Psoas muscle (tissue), 7 donors: ENCODE measurements at regions not wholly inside any gene's neighbourhood (a gene's known extent, or its start where the extent isn't known, plus 50 kb on each side); places are given as distances from the start of the nearest gene placed in this dataset.

Experiments
- ATAC-seq, 4 donors: fragments of 200-7000 bp; cut with Tn5 transposase; one replicate each; pipeline ENCODE4 v1.9.1; 2020; ENCODE audit warnings: moderate library complexity in 3 of 4, mild to moderate bottlenecking in 2 of 4
- DNase-seq, 2 donors: peaks; one replicate each; pipeline ENCODE4 v3.0.0-alpha.2; 2020
- H3K27ac ChIP-seq: fragments of 200-600 bp; one replicate; pipeline ENCODE4 v1.8.0; 2022
- H3K27me3 ChIP-seq, 3 donors: fragments of 200-600 bp in 1 of 3; one replicate each; pipeline versions ENCODE4 v1.6.1 to v1.8.0; 2013 to 2022; ENCODE audit warnings: low read length in 2 of 3, mild to moderate bottlenecking in 2 of 3, moderate library complexity in 1 of 3; ENCODE audit not compliant: insufficient read depth in 3 of 3
- H3K36me3 ChIP-seq, 2 donors: fragments of 200-600 bp in 1 of 2; one replicate each; pipeline versions ENCODE4 v1.6.1 to v1.8.0; 2013 to 2022; ENCODE audit warnings: low read depth in 1 of 2, mild to moderate bottlenecking in 1 of 2, moderate library complexity in 1 of 2; ENCODE audit not compliant: insufficient read depth in 1 of 2
- H3K4me1 ChIP-seq: fragments of 200-600 bp; one replicate; pipeline ENCODE4 v1.8.0; 2022
- H3K4me3 ChIP-seq: fragments of 200-600 bp; one replicate; pipeline ENCODE4 v1.8.0; 2022; ENCODE audit warnings: mild to moderate bottlenecking
- H3K9me3 ChIP-seq: fragments of 200-600 bp; one replicate; pipeline ENCODE4 v1.8.0; 2022
- WGBS, 3 donors: extraction: QIAGEN DNeasy Blood & Tissue Kit; methylation state at CpG; one replicate each; pipeline versions ENCODE4 v1.1.6 to v1.1.7; 2013; 5-methylcytosine and 5-hydroxymethylcytosine counted together
- intact Hi-C, 2 donors: fragments of 100-400 bp; cut with DNase I; formaldehyde crosslinking; loops; one replicate each; pipeline versions ENCODE4 v1.11.0 to v1.14.2; 2022
- TF ChIP-seq, protein P1 (sequence below): fragments of 200-600 bp; IDR thresholded peaks from one replicate; pipeline ENCODE4 v1.8.0; 2022; ENCODE audit warnings: antibody characterized with exemption
- donor health status: healthy with polysubstance abuse.
- donor health status: DM: no; HTN: no; CAD: no; lungs with moderate emphysema.
- donor health status: Bipolar disorder and iron deficiency.
- donor health status: healthy.
- donor health status: DM: yes; HTN: yes; CAD: no.
- donor health status: DM: no; HTN: no; CAD: no.
- donor health status: DM: yes; HTN: yes; CAD: no.

- whole genome bisulfite sequencing, 3 donors, result 89 to 93% (median 91%) methylated on average over 2 of the region's 2 CpGs
- ATAC-seq, result no peak
- intact Hi-C loops, result no loop called here
- no peaks in the 10 kb centered on the region for H3K4me1 ChIP-seq
- H3K9me3 ChIP-seq, result peaks cover 20% of the 10 kb centered on the region
- no peak for DNase-seq
- no peak overlapping the region for H3K4me3 ChIP-seq
- TF ChIP-seq, protein P1, sequence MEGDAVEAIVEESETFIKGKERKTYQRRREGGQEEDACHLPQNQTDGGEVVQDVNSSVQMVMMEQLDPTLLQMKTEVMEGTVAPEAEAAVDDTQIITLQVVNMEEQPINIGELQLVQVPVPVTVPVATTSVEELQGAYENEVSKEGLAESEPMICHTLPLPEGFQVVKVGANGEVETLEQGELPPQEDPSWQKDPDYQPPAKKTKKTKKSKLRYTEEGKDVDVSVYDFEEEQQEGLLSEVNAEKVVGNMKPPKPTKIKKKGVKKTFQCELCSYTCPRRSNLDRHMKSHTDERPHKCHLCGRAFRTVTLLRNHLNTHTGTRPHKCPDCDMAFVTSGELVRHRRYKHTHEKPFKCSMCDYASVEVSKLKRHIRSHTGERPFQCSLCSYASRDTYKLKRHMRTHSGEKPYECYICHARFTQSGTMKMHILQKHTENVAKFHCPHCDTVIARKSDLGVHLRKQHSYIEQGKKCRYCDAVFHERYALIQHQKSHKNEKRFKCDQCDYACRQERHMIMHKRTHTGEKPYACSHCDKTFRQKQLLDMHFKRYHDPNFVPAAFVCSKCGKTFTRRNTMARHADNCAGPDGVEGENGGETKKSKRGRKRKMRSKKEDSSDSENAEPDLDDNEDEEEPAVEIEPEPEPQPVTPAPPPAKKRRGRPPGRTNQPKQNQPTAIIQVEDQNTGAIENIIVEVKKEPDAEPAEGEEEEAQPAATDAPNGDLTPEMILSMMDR, result no peak
- H3K27me3 ChIP-seq, result peaks cover 0 to 1% (median 0%) of the 10 kb centered on the region in 3 donors
- H3K27ac ChIP-seq, result no peak overlapping the region
- H3K36me3 ChIP-seq, result no peaks in the 10 kb centered on the region
Observed at GRCh38 chr1:81174052-81174451, 626.7 kb upstream of the ADGRL2 start.

DNA sequence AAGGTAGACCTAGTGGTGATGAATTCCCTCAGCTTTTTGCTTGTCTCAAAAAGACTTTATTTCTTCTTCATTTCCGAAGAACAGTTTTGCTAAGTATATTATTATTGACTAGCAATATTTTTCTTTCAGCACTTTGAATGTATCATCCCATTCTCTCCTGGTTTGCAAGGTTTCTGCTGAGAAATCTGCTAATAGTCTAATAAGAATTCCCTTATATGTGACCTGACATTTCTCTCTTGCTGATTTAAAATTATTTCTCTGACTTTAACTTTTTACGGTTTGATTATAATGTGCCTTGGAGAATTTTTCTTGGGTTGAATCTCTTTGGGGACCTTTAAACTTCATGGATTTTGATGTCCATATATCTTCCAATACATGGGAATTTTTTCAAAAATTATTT lies 628.3 kb upstream of the ADGRL2 start:
- 92 to 95% (median 93%) methylated on average over 2 of the region's 2 CpGs for WGBS, 3 donors
- H3K9me3 ChIP-seq, result peaks cover 20% of the 10 kb centered on the region
- TF ChIP-seq, protein P1, result no peak
- DNase-seq (no peak), ATAC-seq (no peak)
- no peaks in the 10 kb centered on the region for H3K36me3 ChIP-seq
- H3K4me3 ChIP-seq, result no peak overlapping the region
- H3K4me1 ChIP-seq, result no peaks in the 10 kb centered on the region
- H3K27ac ChIP-seq, result no peak overlapping the region
- peaks cover 0 to 1% (median 0%) of the 10 kb centered on the region in 3 donors for H3K27me3 ChIP-seq
- intact Hi-C loops, result no loop called here

GRCh38 chr1:81170721-81171120 lies 630.0 kb upstream of the ADGRL2 start:
- H3K9me3 ChIP-seq, result peaks cover 20% of the 10 kb centered on the region
- WGBS, 3 donors, result 73 to 94% (median 93%) methylated on average over 2 of the region's 2 CpGs

GRCh38 chr1:81165963-81166362 lies 634.8 kb upstream of the ADGRL2 start:
- no peaks in the 10 kb centered on the region for H3K36me3 ChIP-seq
- TF ChIP-seq, protein P1, result no peak
- peaks cover 10% of the 10 kb centered on the region for H3K9me3 ChIP-seq
- intact Hi-C loops, result no loop called here
- ATAC-seq (no peak), DNase-seq (no peak)
- H3K4me1 ChIP-seq, result no peaks in the 10 kb centered on the region
- no peak overlapping the region for H3K4me3 ChIP-seq
- 85 to 93% (median 89%) methylated on average over 2 of the region's 2 CpGs for WGBS, 3 donors
- no peak overlapping the region for H3K27ac ChIP-seq
- no peaks in the 10 kb centered on the region for H3K27me3 ChIP-seq

More at GRCh38 chr1:81170721-81171120, 630.0 kb upstream of the ADGRL2 start:
- intact Hi-C loops, result no loop called here
- DNase-seq (no peak), ATAC-seq (no peak)
- TF ChIP-seq, protein P1, result no peak
- H3K4me1 ChIP-seq, result no peaks in the 10 kb centered on the region
- no peak overlapping the region for H3K27ac ChIP-seq
- H3K4me3 ChIP-seq, result no peak overlapping the region
- peaks cover 0 to 1% (median 0%) of the 10 kb centered on the region in 3 donors for H3K27me3 ChIP-seq
- H3K36me3 ChIP-seq, result no peaks in the 10 kb centered on the region

GRCh38 chr1:81160696-81161095 lies 640.0 kb upstream of the ADGRL2 start:
- no peak overlapping the region for H3K4me3 ChIP-seq
- H3K27me3 ChIP-seq, result peaks cover 0 to 2% (median 0%) of the 10 kb centered on the region in 3 donors
- H3K27ac ChIP-seq, result no peak overlapping the region
- ATAC-seq, result no peak
- intact Hi-C loops, result no loop called here
- WGBS, 3 donors, result 86 to 100% (median 88%) methylated on average over 3 of the region's 3 CpGs
- H3K9me3 ChIP-seq, result no peaks in the 10 kb centered on the region
- TF ChIP-seq, protein P1, result no peak
- no peaks in the 10 kb centered on the region for H3K36me3 ChIP-seq
- H3K4me1 ChIP-seq, result no peaks in the 10 kb centered on the region
- no peak for DNase-seq
